ENCODE measurements at regions not wholly inside any gene's neighbourhood (a gene's known extent, or its start where the extent isn't known, plus 50 kb on each side); places are given as distances from the start of the nearest gene placed in this dataset.

DNA sequence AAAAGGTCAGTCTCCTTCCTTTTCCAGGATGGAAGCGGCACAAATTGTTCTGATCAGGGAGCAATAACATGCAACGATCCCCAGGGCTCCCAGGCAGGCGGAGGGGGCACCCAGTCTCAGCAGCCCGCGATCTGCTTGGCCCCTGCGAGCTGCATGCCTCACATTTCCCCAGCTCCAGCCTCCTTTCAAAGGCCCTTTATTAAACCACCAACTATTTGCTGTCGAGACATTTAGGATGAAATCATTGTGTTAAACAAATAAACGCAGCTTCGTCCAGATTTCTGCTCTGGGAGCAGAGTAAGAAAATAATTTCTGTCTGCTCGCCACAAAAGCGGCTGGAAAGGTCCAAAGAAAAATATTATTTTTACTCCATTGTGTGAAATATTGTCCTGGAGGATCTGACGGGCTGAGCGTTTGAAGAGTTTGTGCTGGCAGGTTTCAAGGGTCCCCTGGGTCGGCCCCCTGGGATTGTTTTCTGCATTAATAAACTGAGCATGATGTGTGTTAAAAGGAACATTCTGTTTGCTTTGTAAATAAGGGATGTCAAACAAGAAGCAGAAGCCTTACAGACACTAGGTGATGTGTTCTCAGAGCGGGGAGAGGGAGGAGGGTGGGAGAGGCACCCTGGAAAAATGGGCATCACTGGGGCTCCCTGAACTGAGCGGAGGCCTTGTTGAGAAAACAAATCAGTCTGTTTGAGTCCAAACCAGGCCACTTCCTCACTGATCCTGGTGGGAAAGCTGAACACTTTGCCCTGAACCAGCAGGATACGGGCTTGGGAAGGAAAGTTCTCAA is 110.1 kb downstream of the FOXD1 start:
- peak; percentile 51 for DNase-seq

- DNase-seq: no peak
Measured at GRCh38 chr5:73337586-73338255, 110.9 kb downstream of the FOXD1 start.

- no peak for DNase-seq
Measured at GRCh38 chr5:73336366-73336765, 112.2 kb downstream of the FOXD1 start.

DNA sequence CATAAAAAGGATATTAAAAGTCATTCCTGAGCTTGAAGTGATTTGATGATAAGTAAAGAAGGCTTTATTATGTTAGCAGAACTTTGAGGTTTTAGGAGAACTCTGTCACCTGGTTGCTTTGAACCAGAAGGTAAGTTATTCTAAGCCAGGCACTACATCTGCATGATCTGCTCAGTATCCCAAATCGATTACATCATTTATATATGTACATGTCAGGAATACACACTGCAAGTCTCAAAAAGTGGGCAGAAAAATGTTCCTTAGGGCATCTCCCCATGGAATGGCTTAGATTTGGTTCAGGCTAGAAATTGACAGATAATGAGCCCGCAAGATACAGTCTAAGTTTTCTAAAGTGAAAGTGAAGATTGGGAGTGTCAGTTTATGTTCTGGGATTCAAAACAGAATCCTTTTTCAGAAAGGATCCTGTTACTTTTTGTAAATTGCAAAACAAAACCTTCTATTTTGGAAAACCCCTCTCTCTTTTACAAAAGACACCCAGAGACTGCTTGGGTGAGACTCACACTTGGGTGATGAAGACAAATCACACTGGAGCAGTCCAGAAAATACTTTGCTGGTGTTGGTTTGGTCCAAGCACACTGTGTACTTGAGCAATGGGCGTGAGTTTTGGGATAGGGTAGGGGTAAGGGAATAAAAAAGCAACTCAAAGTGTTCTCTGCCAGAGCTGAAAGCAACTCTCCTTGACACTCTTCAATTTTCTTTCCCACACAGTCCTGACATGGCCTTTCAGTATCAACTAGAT is 114.5 kb downstream of the FOXD1 start:
- DNase-seq: no peak

DNA sequence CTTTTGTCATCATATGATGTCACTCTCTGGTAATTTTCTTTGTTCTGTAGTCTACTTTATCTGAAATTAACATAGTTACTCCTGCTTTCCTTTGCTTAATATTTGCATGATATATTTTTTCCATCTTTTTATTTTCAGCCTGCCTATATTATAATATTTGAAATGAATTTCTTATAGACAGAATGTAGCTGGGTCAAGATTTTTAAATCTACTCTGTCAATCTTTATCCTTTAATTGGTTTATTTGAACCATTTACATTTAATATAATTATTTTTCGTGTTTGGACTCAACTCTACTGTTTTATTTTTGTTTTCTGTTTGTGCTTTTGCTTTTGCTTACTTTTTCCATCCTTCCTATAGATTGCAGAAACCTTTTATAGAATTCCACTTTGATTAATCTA is 118.0 kb downstream of the FOXD1 start:
- no peak for DNase-seq

DNA sequence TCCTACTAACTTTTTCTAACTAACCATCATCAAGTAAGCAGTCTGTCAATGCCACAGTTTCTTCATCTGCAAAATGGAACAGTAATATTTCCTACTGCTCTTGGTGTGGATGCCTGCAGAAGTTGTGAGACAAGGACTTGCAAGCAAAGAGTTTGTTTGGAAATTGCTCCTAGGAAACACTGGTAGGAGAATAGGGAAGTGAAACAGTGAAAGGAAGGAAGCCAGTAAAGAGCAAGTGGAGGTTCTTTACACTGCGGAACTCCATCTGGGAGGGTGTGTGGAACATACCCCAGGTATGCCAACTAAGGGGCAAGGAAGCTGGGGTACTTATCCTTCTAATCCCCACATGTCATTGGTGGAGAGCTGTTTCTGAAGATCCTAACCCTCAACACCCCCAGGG is 119.9 kb downstream of the FOXD1 start:
- no peak for DNase-seq

- no peak for DNase-seq
Measured at GRCh38 chr5:73327908-73328455, 120.6 kb downstream of the FOXD1 start.

DNA sequence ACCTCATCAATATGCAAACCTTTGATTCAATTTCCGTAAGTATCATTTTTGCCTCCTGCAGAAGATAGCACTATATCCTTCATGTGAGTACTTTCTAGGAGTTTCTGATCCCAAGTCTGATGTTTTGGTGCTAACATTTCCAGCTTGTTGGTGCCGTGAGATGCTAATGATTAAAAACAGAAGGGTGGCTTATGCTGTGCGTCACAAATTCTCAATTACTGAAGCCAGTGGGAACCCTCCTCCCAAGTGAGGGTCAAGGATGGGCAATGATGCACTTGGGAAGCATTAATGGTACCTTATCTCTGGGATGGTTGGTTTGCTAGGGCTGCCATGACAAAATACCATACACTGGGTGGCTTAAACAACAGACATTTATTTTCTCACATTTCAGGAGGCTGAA is 123.0 kb downstream of the FOXD1 start:
- DNase-seq: no peak

DNA sequence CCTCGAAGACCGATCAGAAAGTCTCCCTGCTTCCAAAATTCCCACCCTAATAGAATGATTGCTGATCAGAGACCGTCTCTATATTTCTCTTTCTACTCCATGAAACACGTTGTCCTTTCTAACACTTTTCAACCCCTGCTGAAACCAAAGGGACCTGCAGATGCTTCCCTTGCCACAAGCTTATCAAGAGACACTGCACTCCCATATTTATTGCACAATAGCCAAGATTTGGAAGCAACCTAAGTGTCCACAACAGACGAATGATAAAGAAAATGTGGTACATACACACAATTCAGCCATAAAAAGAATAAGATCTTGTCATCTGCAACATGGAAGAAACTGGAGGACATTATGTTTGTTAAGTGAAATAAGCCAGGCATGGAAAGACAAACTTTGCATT is 125.1 kb downstream of the FOXD1 start:
- DNase-seq: no peak

GRCh38 chr5:73322437-73323076 is 126.0 kb downstream of the FOXD1 start:
- DNase-seq: no peak

DNA sequence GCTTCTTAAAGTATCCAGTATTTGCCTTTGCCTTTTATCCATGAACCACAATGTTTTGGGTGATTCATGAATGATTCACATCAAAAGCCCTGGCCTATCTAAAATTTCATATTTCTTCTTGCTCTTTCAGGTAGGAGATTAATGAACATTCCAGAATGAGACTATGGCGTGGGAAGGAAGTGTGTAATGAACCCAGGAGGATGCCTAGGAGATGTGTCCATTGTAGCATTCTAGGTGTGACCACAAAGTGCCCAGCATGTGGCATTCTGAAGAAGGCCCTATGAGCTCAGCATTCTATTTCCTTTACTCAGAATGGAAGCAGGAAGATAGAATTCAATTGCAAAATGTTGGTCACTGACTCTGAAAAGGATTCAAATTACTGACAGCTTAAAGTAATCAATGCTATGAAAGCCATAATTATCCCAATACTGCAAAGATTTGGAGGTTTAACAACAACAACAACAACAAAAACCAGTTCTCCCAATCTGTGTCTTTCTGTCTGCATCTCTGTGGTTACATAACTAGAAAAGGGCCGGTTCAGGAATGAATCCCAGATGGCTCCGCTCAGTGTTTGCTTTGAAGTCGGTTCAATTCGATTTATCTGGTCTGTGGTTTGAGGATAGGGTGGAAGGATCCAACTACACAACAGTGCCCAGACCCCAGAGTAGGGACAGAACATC is 126.7 kb downstream of the FOXD1 start:
- DNase-seq: no peak

GRCh38 chr5:73319036-73319435 is 129.5 kb downstream of the FOXD1 start:
- DNase-seq: no peak

DNA sequence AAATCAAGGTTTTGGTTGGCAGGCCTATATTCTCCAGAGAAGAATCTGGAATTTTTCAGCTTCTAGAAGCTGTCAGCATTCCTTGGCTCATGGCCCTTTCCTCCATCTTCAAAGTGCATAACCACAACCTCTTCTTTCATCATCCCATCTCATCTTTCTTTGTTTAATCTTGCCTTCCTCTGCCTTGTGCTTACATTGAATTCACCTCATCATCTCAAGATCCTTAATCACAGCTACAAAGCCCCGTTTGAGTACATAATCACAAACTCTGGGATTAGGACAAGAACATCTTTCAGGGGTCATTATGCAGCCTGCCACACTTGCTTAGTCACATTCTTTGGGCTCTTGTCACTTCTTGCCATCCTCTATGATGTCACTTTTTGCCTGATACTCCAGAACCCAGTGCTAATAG is 130.3 kb downstream of the FOXD1 start:
- DNase-seq: no peak

- DNase-seq: no peak
Measured at GRCh38 chr5:73317523-73317922, 131.1 kb downstream of the FOXD1 start.

- DNase-seq: no peak
Measured at GRCh38 chr5:73314395-73315257, 134.0 kb downstream of the FOXD1 start.

DNA sequence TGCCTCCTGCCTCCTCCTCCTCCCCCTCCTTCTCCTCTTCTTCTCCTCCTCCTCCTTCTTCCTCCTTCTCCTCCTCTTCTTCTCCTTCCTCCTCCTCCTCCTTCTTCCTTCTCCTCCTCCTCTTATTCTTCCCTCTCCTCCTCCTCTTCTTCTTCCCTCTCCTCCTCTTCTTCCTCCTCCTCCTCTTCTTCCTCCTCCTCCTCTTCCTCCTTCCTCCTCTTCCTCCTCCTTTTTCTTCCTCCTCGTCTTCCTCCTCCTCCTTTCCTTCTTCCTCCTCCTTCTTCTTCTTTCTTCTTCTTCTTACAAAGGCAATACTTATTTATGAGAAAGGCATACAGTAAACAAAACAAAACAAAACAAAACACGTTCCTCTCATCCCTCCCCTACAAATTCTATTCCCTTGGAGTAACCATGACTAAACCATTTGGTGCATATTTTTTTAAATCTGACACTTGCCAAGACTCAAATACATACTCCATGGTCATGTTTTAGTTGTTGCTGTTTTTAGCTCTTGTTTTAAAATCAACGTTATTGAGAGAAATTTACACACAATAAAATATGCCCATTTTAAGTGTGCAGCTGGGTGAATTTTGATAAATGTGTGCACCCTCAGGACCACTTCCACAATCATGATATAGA is 135.6 kb downstream of the FOXD1 start:
- DNase-seq: no peak

DNA sequence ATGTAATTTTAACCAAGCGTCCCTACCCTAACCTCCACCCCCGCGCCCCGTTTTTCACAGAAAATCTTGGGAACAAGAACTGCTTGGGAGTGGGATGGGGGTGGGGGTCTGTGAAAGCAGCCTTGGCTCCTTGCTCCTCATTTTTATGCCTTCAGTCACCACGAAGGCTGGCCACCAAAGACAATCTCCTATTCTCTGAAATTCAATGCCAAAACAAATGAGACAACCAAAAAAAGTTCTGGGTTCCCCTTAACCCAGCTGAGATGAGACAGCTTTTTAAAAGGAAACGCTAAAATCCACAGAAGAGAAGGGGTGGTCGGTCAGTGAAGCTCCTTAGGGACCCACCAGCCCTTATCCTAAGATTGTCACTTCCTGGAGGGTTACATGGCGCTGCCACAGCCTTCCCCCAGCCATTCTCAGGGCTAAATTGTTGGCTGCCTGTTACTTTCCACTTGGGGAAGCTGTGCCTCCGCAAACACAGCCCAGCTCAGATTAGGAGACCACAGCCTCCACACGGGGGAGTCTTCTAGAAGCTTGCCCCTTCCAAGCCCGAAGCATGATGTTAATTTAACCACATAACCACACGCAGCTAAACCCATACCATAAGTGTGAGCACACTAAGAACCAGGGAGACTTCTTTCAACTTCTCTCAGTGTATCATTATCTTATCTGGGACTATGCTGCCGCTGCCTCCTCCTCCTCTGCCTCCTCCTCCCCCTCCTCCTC is 136.3 kb downstream of the FOXD1 start:
- no peak for DNase-seq

DNA sequence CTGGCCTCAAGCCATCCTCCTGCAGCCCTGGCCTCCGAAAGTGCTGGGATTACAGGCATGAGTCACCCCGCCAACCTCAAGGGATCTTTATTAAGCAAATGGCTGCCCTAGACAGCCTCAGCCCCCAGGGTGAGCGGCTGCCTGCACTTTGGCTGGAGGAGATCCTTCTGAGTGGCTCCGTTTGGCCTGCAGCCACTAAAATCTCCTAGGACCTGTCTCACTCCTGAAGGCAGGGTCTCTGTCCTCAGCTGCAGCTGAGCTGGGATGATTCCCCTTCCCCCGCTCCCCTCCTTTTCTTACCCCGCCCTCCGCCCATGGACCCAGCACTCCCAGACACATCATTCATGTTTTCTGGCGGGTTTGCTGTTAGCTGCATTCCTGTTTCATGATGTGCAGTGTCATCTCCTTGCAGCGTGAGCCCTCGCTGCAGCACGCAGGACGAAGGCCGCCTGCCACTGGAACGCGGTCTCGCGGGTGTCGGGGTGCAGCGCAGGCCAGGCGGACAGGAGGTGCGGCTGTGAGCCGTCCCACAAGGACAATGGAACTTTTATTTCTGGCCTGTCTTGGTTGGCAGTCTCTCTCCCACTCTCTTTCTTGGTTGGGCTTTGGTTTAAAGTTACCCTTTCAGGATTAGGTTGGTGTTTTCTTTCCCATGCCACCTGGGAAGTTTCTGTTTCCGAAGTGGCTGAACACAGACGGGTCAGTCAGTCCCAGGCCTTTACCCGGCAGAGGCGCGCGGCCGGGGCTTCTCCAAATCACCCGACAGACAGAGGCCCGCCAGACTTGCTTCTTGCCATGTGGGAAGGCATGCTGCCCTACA is 137.1 kb downstream of the FOXD1 start:
- no peak for DNase-seq

GRCh38 chr5:73307645-73308355 is 134.8 kb downstream of the TMEM174 start:
- DNase-seq: no peak
